H9 (cell line): ENCODE measurements at regions not wholly inside any gene's neighbourhood (a gene's known extent, or its start where the extent isn't known, plus 50 kb on each side); places are given as distances from the start of the nearest gene placed in this dataset.

Source experiments
- DNase-seq: peaks from one replicate; pipeline ENCODE4 v3.0.0-alpha.2; 2017
- H2AFZ ChIP-seq: one replicate; pipeline ENCODE4 v1.6.1; 2013; ENCODE audit warnings: mild to moderate bottlenecking, low read length, control low read depth, moderate library complexity
- H2AK5ac ChIP-seq: 2 replicates; pipeline ENCODE4 v1.6.1; 2013; ENCODE audit warnings: low read length, control low read depth, mixed read lengths; ENCODE audit not compliant: insufficient read length
- H2BK120ac ChIP-seq: one replicate; pipeline ENCODE4 v1.6.1; 2013; ENCODE audit warnings: low read depth, mild to moderate bottlenecking, low read length, control low read depth, inconsistent platforms; ENCODE audit not compliant: poor library complexity, severe bottlenecking
- H2BK12ac ChIP-seq: 2 replicates; pipeline ENCODE4 v1.6.1; 2013; ENCODE audit warnings: low read length, control low read depth, mixed read lengths, low read depth; ENCODE audit not compliant: insufficient read length
- H2BK15ac ChIP-seq: 2 replicates; pipeline ENCODE4 v1.6.1; 2013; ENCODE audit warnings: low read depth, low read length, control low read depth
- H2BK20ac ChIP-seq: one replicate; pipeline ENCODE4 v1.6.1; 2013; ENCODE audit warnings: low read depth, mild to moderate bottlenecking, low read length, control low read depth, inconsistent platforms; ENCODE audit not compliant: poor library complexity, severe bottlenecking
- H2BK5ac ChIP-seq: 2 replicates; pipeline ENCODE4 v1.6.1; 2013; ENCODE audit warnings: low read length, control low read depth, mixed read lengths; ENCODE audit not compliant: insufficient read length
- H3K14ac ChIP-seq: 2 replicates; pipeline ENCODE4 v1.6.1; 2013; ENCODE audit warnings: low read length, control low read depth; ENCODE audit not compliant: insufficient read depth
- H3K18ac ChIP-seq: 2 replicates; pipeline ENCODE4 v1.6.1; 2013; ENCODE audit warnings: low read depth, mild to moderate bottlenecking, mixed read lengths, low read length, control low read depth; ENCODE audit not compliant: insufficient read length
- H3K23ac ChIP-seq: 2 replicates; pipeline ENCODE4 v1.6.1; 2013; ENCODE audit warnings: low read length, control low read depth, mixed read lengths, low read depth; ENCODE audit not compliant: insufficient read length
- H3K23me2 ChIP-seq: 2 replicates; pipeline ENCODE4 v1.6.1; 2013; ENCODE audit warnings: low read depth, mild to moderate bottlenecking, mixed read lengths, low read length, control low read depth; ENCODE audit not compliant: insufficient read length, poor library complexity, severe bottlenecking
- H3K27ac ChIP-seq: 2 replicates; pipeline ENCODE4 v1.5.1; 2013; ENCODE audit warnings: low read length, control low read depth, mixed read lengths, low read depth; ENCODE audit not compliant: insufficient read length
- H3K27me3 ChIP-seq: 2 replicates; pipeline ENCODE4 v1.6.1; 2013; ENCODE audit warnings: low read length, control low read depth, inconsistent platforms; ENCODE audit not compliant: insufficient read depth
- H3K4ac ChIP-seq: 2 replicates; pipeline ENCODE4 v1.6.1; 2013; ENCODE audit warnings: low read depth, mild to moderate bottlenecking, control low read depth, inconsistent platforms, low read length, moderate library complexity
- H3K4me1 ChIP-seq: 2 replicates; pipeline ENCODE4 v1.6.1; 2013; ENCODE audit warnings: low read length, control low read depth, inconsistent platforms; ENCODE audit not compliant: insufficient read depth
- H3K4me2 ChIP-seq: 2 replicates; pipeline ENCODE4 v1.6.1; 2013; ENCODE audit warnings: low read length, control low read depth, mixed read lengths; ENCODE audit not compliant: insufficient read length, insufficient read depth
- H3K56ac ChIP-seq: 2 replicates; pipeline ENCODE4 v1.6.1; 2013; ENCODE audit warnings: low read depth, mild to moderate bottlenecking, mixed read lengths, low read length, control low read depth; ENCODE audit not compliant: insufficient read length
- H3K79me1 ChIP-seq: 2 replicates; pipeline ENCODE4 v1.6.1; 2013; ENCODE audit warnings: low read depth, mild to moderate bottlenecking, moderate library complexity, low read length, control low read depth, inconsistent platforms; ENCODE audit not compliant: insufficient read depth, poor library complexity, severe bottlenecking
- H3K79me2 ChIP-seq: 2 replicates; pipeline ENCODE4 v1.6.1; 2013; ENCODE audit warnings: low read length, control low read depth, inconsistent platforms; ENCODE audit not compliant: insufficient read depth
- H3K9ac ChIP-seq: 2 replicates; pipeline ENCODE4 v1.6.1; 2013; ENCODE audit warnings: low read length, control low read depth, mixed read lengths; ENCODE audit not compliant: insufficient read length; ENCODE audit errors: extremely low read depth
- H3K9me3 ChIP-seq: one replicate; pipeline ENCODE4 v1.6.1; 2013; ENCODE audit warnings: low read depth, low read length, inconsistent platforms; ENCODE audit not compliant: control insufficient read depth
- H3T11ph ChIP-seq: one replicate; pipeline ENCODE4 v1.6.1; 2013; ENCODE audit warnings: mild to moderate bottlenecking, low read length, control low read depth, inconsistent platforms
- H4K20me1 ChIP-seq: one replicate; pipeline ENCODE4 v1.6.1; 2013; ENCODE audit not compliant: control insufficient read depth, insufficient read length, insufficient read depth
- H4K5ac ChIP-seq: 2 replicates; pipeline ENCODE4 v1.6.1; 2013; ENCODE audit warnings: low read depth, mild to moderate bottlenecking, mixed read lengths, low read length, control low read depth; ENCODE audit not compliant: insufficient read length
- H4K8ac ChIP-seq: replicated peaks from 2 replicates; pipeline ENCODE4 v1.6.1; 2013; ENCODE audit warnings: low read length, control low read depth, mixed read lengths, low read depth; ENCODE audit not compliant: insufficient read length
- H4K91ac ChIP-seq: 2 replicates; pipeline ENCODE4 v1.6.1; 2013; ENCODE audit warnings: low read depth, mild to moderate bottlenecking, moderate library complexity, mixed read lengths, low read length, control low read depth; ENCODE audit not compliant: insufficient read length
- H3K27ac Mint-ChIP-seq, 3 experiments: 2 replicates in 2 of 3; 3 replicates in 1 of 3; pipeline ENCODE4 v1.8.0; 2020 to 2021; ENCODE audit warnings: mixed read lengths in 3 of 3, mild to moderate bottlenecking in 1 of 3, moderate library complexity in 1 of 3
- H3K27me3 Mint-ChIP-seq: 2 replicates; pipeline ENCODE4 v1.8.0; 2021; ENCODE audit warnings: low read depth, mild to moderate bottlenecking, moderate library complexity, mixed read lengths
- H3K36me3 Mint-ChIP-seq, 3 experiments: 2 replicates in 2 of 3; 3 replicates in 1 of 3; pipeline ENCODE4 v1.8.0; 2020 to 2021; ENCODE audit warnings: low read depth in 3 of 3, mixed read lengths in 3 of 3; ENCODE audit not compliant: insufficient read depth in 1 of 3
- H3K4me1 Mint-ChIP-seq, 2 experiments: 2 replicates each; pipeline ENCODE4 v1.8.0; 2020; ENCODE audit warnings: mixed read lengths in 2 of 2
- H3K4me3 Mint-ChIP-seq, 2 experiments: 2 replicates in 1 of 2; 3 replicates in 1 of 2; pipeline ENCODE4 v1.8.0; 2020 to 2021; ENCODE audit warnings: mild to moderate bottlenecking in 2 of 2, mixed read lengths in 2 of 2, moderate library complexity in 1 of 2
- H3K9me3 Mint-ChIP-seq, 2 experiments: 2 replicates in 1 of 2; 3 replicates in 1 of 2; pipeline ENCODE4 v1.8.0; 2020; ENCODE audit warnings: mild to moderate bottlenecking in 2 of 2, mixed read lengths in 2 of 2, moderate library complexity in 1 of 2
- WGBS: extraction: QIAGEN DNeasy Blood & Tissue Kit; methylation state at CpG from one replicate; pipeline ENCODE4 v1.1.7; 2013; ENCODE audit warnings: missing lambda C conversion rate, low lambda C conversion rate, mixed read lengths; ENCODE audit not compliant: insufficient read length; ENCODE audit errors: extremely low coverage; 5-methylcytosine and 5-hydroxymethylcytosine counted together
- TF ChIP-seq, protein P1 (sequence below): fragments of 200-600 bp; sonication (generic); conservative IDR thresholded peaks from 3 replicates; pipeline ENCODE4 v1.8.0; 2021; ENCODE audit warnings: antibody characterized with exemption, mild to moderate bottlenecking

GRCh38 chr6:140316966-140317365 lies 942.5 kb upstream of the CITED2 start:
- H3K4me1 ChIP-seq, result no peaks in the 10 kb centered on the region; the same call in 1 of the 2 replicates
- Mint-ChIP-seq H3K4me3 (no peak overlapping the region), H3K9me3 (peaks cover 0 to 4% of the 10 kb centered on the region in 2 experiments; a peak in 4 of 5 replicates), H3K4me1 (peaks cover 14 to 19% of the 10 kb centered on the region in 2 experiments), H3K36me3 (peaks cover 0 to 4% (median 0%) of the 10 kb centered on the region in 3 experiments; a peak in 2 of 7 replicates), H3K27me3 (no peaks in the 10 kb centered on the region), H3K27ac (no peak overlapping the region)
- H2AFZ ChIP-seq, result no peak overlapping the region
- H3K23ac ChIP-seq, result no peak overlapping the region
- no peak overlapping the region for H4K8ac ChIP-seq
- H2BK5ac ChIP-seq, result no peak overlapping the region
- no peak overlapping the region for H4K5ac ChIP-seq
- no peaks in the 10 kb centered on the region for H3K27me3 ChIP-seq
- no peak overlapping the region for H2BK20ac ChIP-seq
- no peaks in the 10 kb centered on the region for H3K79me2 ChIP-seq
- no peaks in the 10 kb centered on the region for H3K79me1 ChIP-seq
- no peak overlapping the region for H3K4me2 ChIP-seq
- no peak overlapping the region for H2AK5ac ChIP-seq
- H3K56ac ChIP-seq, result no peak overlapping the region
- no peak overlapping the region for H3K4ac ChIP-seq
- no peak for DNase-seq
- no peaks in the 10 kb centered on the region for H3K9me3 ChIP-seq
- no peaks in the 10 kb centered on the region for H3K23me2 ChIP-seq
- no peak overlapping the region for H3K9ac ChIP-seq
- no peak overlapping the region for H2BK15ac ChIP-seq
- H3K14ac ChIP-seq, result no peak overlapping the region
- H3K27ac ChIP-seq, result no peak overlapping the region
- no peak overlapping the region for H3K18ac ChIP-seq
- no CpG with 5 or more reads among the region's 4 CpGs for WGBS
- no peak overlapping the region for H2BK12ac ChIP-seq
- H4K91ac ChIP-seq, result no peak overlapping the region
- no peak overlapping the region for H3T11ph ChIP-seq
- TF ChIP-seq, protein P1, sequence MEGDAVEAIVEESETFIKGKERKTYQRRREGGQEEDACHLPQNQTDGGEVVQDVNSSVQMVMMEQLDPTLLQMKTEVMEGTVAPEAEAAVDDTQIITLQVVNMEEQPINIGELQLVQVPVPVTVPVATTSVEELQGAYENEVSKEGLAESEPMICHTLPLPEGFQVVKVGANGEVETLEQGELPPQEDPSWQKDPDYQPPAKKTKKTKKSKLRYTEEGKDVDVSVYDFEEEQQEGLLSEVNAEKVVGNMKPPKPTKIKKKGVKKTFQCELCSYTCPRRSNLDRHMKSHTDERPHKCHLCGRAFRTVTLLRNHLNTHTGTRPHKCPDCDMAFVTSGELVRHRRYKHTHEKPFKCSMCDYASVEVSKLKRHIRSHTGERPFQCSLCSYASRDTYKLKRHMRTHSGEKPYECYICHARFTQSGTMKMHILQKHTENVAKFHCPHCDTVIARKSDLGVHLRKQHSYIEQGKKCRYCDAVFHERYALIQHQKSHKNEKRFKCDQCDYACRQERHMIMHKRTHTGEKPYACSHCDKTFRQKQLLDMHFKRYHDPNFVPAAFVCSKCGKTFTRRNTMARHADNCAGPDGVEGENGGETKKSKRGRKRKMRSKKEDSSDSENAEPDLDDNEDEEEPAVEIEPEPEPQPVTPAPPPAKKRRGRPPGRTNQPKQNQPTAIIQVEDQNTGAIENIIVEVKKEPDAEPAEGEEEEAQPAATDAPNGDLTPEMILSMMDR, result no peak
- H2BK120ac ChIP-seq, result no peak overlapping the region
- no peaks in the 10 kb centered on the region for H4K20me1 ChIP-seq
